COR-L47 (cell line): ENCODE measurements at regions not wholly inside any gene's neighbourhood (a gene's known extent, or its start where the extent isn't known, plus 50 kb on each side); places are given as distances from the start of the nearest gene placed in this dataset.
A peak's percentile ranks its signal among the peaks of the same experiment; 100 is the strongest.

Experiments used
- DNase-seq: peaks from one replicate; lab custom pipeline; 2025; lab: John Stamatoyannopoulos, UW

DNA sequence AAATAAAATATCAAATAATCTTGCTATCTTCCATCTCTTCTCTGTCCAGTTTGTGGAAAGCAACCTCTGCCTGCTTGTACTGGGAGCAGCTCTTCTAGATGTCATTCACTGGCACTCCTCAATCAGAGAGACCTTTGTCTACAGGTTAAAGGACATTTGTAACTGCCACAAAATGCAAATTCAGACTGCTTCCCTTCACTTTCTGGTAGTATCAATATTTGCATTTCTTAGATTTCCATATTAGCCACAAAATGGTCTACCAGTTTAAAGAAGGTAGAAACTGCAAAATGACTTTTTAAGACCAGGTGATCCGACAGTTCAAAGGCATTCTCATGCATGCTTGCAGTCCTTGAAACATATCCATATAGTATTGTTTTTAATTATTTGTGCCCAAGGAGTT is 51.7 kb upstream of the RCN1 start:
- DNase-seq, result no peak

DNA sequence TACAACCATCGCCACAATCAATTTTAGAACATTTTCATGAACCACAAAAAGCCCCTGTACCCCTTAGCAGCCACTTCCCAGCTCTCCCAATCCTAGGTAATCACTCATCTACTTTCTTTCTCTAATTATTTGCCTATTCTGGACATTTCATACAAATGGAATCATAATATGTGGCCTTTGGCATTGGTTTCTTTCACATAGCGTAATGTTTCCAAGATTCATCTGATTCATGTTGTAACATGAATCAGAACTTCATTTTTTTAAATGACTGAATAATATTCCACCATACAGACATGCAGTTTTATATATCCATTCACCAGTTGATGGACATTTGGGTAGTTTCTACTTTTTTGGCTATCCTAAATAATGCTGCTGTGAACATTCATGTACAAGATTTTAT is 56.2 kb upstream of the RCN1 start:
- DNase-seq, result no peak

- no peak for DNase-seq
These were observed 56.7 kb upstream of the RCN1 start for GRCh38 chr11:32034149-32034548.

DNA sequence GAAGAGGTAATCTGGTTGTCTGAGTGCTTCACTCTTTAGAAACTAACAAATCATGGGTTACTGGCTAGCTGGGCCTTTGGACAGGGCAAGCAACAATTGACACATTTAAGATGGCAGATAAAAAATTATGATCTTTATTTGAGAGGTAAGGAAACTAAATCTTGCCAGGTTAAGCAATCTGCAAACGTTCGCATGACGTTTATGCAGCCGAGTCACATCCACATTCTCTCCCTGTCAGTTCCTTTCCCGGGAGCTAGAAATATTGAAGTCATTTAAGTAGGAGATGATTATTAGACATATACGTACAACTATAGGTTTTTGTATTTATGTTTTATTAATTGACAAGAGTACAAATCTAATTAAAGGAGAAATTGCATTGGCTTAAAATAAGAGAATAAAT is 57.4 kb upstream of the RCN1 start:
- no peak for DNase-seq

GRCh38 chr11:32033067-32033466 is 57.8 kb upstream of the RCN1 start:
- no peak for DNase-seq

DNA sequence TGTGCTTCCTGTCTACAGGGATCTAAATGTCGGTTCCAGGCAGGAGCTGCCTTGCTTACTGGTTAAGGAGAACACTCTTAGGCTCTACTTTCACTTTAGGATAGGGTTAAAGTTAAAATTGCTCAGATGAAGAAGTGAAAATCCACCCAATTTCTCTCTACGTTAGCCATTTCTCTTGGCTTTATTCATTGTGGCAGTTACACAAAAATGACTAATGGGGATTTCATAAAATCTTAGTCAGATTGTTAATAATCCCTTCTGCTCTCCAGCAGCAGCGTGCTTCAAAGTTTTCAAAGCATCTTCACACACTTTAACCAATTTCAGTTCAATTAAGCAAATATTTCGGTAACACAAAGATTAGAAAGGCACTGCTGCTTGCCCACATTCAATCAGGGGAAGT is 58.4 kb upstream of the RCN1 start:
- no peak for DNase-seq

GRCh38 chr11:32032052-32032451 is 58.8 kb upstream of the RCN1 start:
- DNase-seq, result no peak

GRCh38 chr11:32030875-32031503 is 59.9 kb upstream of the RCN1 start:
- no peak for DNase-seq

- DNase-seq, result no peak
These were observed 61.2 kb upstream of the RCN1 start for GRCh38 chr11:32029721-32030120.

GRCh38 chr11:32028201-32028600 is 62.7 kb upstream of the RCN1 start:
- DNase-seq, result no peak

GRCh38 chr11:32026766-32027165 is 64.1 kb upstream of the RCN1 start:
- DNase-seq, result no peak

- no peak for DNase-seq
These were observed 65.9 kb upstream of the RCN1 start for GRCh38 chr11:32024948-32025347.

GRCh38 chr11:32023370-32024305 is 67.2 kb upstream of the RCN1 start:
- DNase-seq, result no peak

DNA sequence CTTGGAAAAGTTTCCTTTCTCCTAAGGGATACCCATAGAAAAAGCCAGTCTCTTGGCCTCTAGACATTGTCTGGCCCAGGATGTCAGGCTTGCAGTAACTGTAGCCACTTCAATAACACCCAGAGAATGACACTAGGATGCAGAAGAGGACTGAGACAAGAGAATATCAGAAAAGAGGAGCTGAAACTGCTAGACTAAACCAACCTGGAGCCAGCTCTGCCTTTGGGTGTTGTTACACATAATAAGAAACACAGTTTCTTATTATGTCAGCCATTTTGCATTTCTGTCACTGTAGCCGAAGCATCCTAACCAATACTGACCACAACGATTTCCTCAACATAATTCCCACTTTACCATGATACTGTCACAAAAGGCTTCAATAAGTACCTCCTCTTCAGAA is 72.2 kb upstream of the RCN1 start:
- no peak for DNase-seq

DNA sequence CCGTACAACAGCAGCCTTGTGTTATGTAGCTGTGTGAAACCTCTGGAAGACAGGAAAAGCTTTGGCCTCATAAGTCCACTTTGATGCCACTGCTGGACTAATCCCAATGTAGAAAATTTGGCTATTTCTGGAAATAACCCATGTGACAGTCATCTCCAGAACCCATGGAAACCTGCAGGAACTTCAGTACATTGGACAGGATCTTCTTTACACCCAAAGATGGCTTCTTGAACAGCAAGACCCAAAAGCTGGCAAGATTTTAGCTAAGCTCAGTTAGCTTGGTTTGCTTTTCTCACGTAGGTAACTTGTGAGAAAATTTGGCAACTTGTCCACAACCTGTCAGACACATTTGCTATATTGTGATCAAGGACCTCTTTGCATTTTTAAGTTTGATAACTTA is 74.8 kb upstream of the RCN1 start:
- no peak for DNase-seq

DNA sequence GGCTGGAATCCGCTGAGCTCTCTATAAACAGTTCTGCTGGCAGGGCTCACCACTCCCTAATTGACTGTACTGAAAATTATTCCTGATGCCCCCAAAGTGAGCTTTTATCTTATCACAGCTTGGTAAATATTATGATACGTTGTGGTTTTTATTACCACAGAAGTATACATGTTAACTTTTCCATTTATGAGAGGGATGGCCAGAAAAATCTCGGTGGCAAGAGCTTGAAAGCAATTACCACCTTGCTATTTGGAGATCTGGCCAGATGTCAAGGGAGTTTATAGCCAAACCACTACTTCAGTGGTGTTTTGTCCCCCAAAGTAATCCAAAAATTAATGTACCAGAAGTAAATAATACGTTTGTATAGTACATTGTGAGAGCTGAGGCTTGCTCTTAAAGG is 75.4 kb upstream of the RCN1 start:
- peak; percentile 31 for DNase-seq

GRCh38 chr11:32013603-32014002 is 77.3 kb upstream of the RCN1 start:
- no peak for DNase-seq

- DNase-seq, result no peak
These were observed 78.8 kb upstream of the RCN1 start for GRCh38 chr11:32012049-32012448.

DNA sequence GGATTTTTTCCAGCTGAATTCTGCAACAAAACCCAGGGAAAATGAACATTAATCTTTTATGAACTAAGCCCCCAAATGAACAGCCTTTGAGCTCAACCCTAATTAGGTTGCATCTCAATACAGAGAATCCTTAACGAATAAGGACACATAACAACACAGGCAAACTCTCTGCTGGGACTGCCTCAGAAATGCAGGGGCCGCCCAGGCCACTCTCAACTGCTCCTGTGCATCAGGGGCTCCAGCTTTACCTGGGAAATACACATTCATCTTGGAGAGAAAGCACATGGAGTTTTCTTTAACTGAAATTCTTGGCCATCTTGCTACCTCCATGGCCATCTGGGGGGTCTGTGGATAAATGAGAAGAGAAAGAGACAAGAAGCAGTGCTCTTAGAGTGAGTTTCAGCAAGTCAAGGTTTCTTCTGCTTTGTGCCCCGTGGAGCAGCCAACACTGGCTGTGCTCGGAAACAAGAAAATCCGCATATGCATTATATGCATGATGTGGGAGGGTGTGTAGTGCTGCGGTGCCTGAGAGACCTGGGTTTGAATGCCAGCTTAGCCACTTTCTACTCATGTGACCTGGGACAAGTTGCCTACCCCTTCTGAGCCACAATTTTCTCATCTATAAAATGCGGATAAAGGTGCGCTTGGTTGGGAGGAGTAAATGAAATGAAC is 81.9 kb upstream of the RCN1 start:
- DNase-seq, result no peak

- DNase-seq, result peak; percentile 26
These were observed 84.0 kb upstream of the RCN1 start for GRCh38 chr11:32006799-32007388.

DNA sequence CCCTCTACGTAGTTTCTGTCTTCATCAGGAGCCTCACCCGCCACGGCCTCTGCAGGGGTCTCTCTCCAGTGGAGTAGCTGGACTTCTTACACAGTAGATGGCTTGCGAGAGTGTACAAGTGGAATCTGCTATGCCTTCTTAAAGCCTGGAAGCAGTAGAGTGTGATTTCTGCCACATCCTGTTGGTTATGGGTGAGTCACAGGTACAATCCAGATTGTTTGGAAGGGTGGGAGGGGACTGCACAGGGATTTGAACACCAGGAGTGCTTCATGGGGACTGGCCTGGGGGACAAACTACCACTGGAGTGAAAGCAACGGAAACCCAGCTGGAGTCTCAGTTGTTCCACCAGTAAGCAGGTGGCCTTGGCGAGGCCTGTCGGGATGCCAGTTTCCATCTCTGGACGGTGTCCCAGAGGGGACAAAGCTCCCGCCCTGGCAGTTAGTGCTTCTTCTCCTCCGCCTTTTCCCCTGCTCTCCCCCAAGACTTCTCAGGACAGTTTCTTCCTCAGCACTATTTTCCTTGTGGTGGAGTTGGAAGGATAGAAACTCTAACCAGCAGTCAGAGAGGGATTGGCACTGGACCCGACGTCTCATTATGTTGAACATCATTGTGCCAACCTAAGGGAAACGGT is 85.0 kb upstream of the RCN1 start:
- DNase-seq, result no peak

GRCh38 chr11:32003335-32003734 is 87.5 kb upstream of the RCN1 start:
- no peak for DNase-seq
